SU-DHL-6 (cell line): ENCODE measurements at regions not wholly inside any gene's neighbourhood (a gene's known extent, or its start where the extent isn't known, plus 50 kb on each side); places are given as distances from the start of the nearest gene placed in this dataset.

Source experiments
- H2AFZ ChIP-seq: fragments of 200-600 bp; sonication (generic); 2 replicates; pipeline ENCODE4 v1.6.1; 2014; ENCODE audit warnings: low read depth, mild to moderate bottlenecking, moderate library complexity, mixed read lengths, antibody characterized with exemption, low read length; ENCODE audit not compliant: severe bottlenecking
- H3F3A ChIP-seq: fragments of 200-600 bp; shearing (Covaris generic); 2 replicates; pipeline ENCODE4 v1.6.0; 2016; ENCODE audit warnings: antibody characterized with exemption, mild to moderate bottlenecking; ENCODE audit not compliant: insufficient read depth
- H3K27ac ChIP-seq: fragments of 200-600 bp; sonication (generic); 2 replicates; pipeline ENCODE4 v1.5.1; 2016; ENCODE audit warnings: low read depth, mild to moderate bottlenecking, low read length, moderate library complexity, mixed read lengths
- H3K27me3 ChIP-seq: fragments of 200-600 bp; sonication (generic), shearing (Covaris generic); 2 replicates; pipeline ENCODE4 v1.6.0; 2014; ENCODE audit warnings: mild to moderate bottlenecking, low read length
- H3K36me3 ChIP-seq: fragments of 200-600 bp; sonication (generic); 2 replicates; pipeline ENCODE4 v1.6.1; 2014; ENCODE audit warnings: mild to moderate bottlenecking, low read length, mixed read lengths
- H3K4me2 ChIP-seq: fragments of 300-600, 200-600 bp; shearing (Covaris generic), sonication (generic); 2 replicates; pipeline ENCODE4 v1.6.0; 2014; ENCODE audit warnings: low read length, low read depth, mild to moderate bottlenecking; ENCODE audit not compliant: poor library complexity, severe bottlenecking
- H3K4me3 ChIP-seq: fragments of 200-600 bp; sonication (generic); 2 replicates; pipeline ENCODE4 v1.5.1; 2014; ENCODE audit warnings: antibody characterized with exemption, low read length, mild to moderate bottlenecking, mixed read lengths; ENCODE audit not compliant: insufficient read depth, poor library complexity, severe bottlenecking
- H3K79me2 ChIP-seq: fragments of 200-600 bp; sonication (generic); 2 replicates; pipeline ENCODE4 v1.6.1; 2014; ENCODE audit warnings: mild to moderate bottlenecking, low read length, moderate library complexity; ENCODE audit not compliant: insufficient read depth
- H3K9ac ChIP-seq: fragments of 200-600 bp; sonication (generic); 2 replicates; pipeline ENCODE4 v1.7.0; 2014; ENCODE audit warnings: mild to moderate bottlenecking, low read length
- H3K9me2 ChIP-seq: fragments of 200-600 bp; sonication (generic); replicated peaks from 2 replicates; pipeline ENCODE4 v1.6.1; 2014; ENCODE audit warnings: low read length; ENCODE audit not compliant: insufficient read depth
- H3K9me3 ChIP-seq: fragments of 200-600 bp; sonication (generic); 2 replicates; pipeline ENCODE4 v1.6.1; 2014; ENCODE audit warnings: low read length, mixed read lengths; ENCODE audit not compliant: insufficient read depth
- H4K20me1 ChIP-seq: fragments of 200-600 bp; sonication (generic); 2 replicates; pipeline ENCODE4 v1.6.1; 2014; ENCODE audit warnings: low read depth, mild to moderate bottlenecking, antibody characterized with exemption, low read length, moderate library complexity, mixed read lengths
- CTCF ChIP-seq: fragments of 200-600 bp; sonication (generic); IDR thresholded peaks from one replicate; pipeline ENCODE4 v1.5.1; 2017; ENCODE audit warnings: antibody characterized with exemption, mild to moderate bottlenecking, low read length, moderate library complexity; ENCODE audit not compliant: insufficient read depth, poor library complexity, severe bottlenecking
- EZH2phosphoT487 ChIP-seq: fragments of 200-600 bp; sonication (generic), shearing (Covaris generic); conservative IDR thresholded peaks from 2 replicates; pipeline ENCODE4 v1.6.1; 2018; ENCODE audit warnings: mild to moderate bottlenecking, antibody characterized with exemption, low read length, moderate library complexity, mixed read lengths

- Histone ChIP-seq H3K79me2 (no peaks in the 10 kb centered on the region), H3K4me3 (no peak overlapping the region), H3K27ac (no peak overlapping the region), H3K9me3 (no peaks in the 10 kb centered on the region), H3F3A (no peaks in the 10 kb centered on the region), H3K27me3 (no peaks in the 10 kb centered on the region), H4K20me1 (no peaks in the 10 kb centered on the region), H3K9me2 (no peaks in the 10 kb centered on the region), H3K9ac (no peak overlapping the region), H2AFZ (no peak overlapping the region), H3K4me2 (no peak overlapping the region), H3K36me3 (no peaks in the 10 kb centered on the region)
- no peak for TF ChIP-seq EZH2phosphoT487
- no peak for TF ChIP-seq CTCF
Measured at GRCh38 chr13:21932578-21932977, 261.7 kb downstream of the FGF9 start.

DNA sequence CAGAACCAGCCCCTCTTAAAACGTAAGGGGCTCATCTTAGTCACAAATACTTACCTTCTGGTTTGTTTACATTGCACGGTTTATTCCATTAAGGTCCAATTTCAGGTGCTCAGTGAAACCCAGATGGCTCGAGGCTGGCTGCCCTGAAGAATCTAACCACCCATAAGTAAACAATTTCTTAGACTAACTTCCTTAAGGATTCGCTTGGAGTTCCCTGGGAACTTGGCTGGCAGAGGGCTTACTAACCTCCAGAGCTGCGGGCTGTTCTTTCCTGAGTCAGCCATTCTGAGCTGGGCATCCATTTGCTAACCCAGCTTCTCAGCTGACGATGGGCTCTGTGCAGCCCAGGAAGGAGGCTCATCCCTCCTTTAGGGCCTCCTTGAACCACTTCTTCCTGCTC, 262.1 kb downstream of the FGF9 start:
- H3K4me3 ChIP-seq: no peak overlapping the region
- H3K79me2 ChIP-seq: no peaks in the 10 kb centered on the region
- H3K9me3 ChIP-seq: no peaks in the 10 kb centered on the region
- no peaks in the 10 kb centered on the region for H3K36me3 ChIP-seq
- no peaks in the 10 kb centered on the region for H3F3A ChIP-seq
- H3K4me2 ChIP-seq: no peak overlapping the region
- no peaks in the 10 kb centered on the region for H3K27me3 ChIP-seq
- H3K27ac ChIP-seq: no peak overlapping the region
- H3K9me2 ChIP-seq: no peaks in the 10 kb centered on the region
- H4K20me1 ChIP-seq: no peaks in the 10 kb centered on the region
- TF ChIP-seq CTCF (no peak), EZH2phosphoT487 (no peak)
- no peak overlapping the region for H2AFZ ChIP-seq
- H3K9ac ChIP-seq: no peak overlapping the region

GRCh38 chr13:21934284-21934683, 263.4 kb downstream of the FGF9 start:
- Histone ChIP-seq H3F3A (no peaks in the 10 kb centered on the region), H3K79me2 (no peaks in the 10 kb centered on the region), H3K9me3 (no peaks in the 10 kb centered on the region), H3K4me3 (no peak overlapping the region), H3K36me3 (no peaks in the 10 kb centered on the region), H3K9ac (no peak overlapping the region), H2AFZ (no peak overlapping the region), H3K27me3 (no peaks in the 10 kb centered on the region), H4K20me1 (no peaks in the 10 kb centered on the region), H3K9me2 (no peaks in the 10 kb centered on the region), H3K27ac (no peak overlapping the region), H3K4me2 (no peak overlapping the region)
- TF ChIP-seq CTCF (no peak), EZH2phosphoT487 (no peak)

DNA sequence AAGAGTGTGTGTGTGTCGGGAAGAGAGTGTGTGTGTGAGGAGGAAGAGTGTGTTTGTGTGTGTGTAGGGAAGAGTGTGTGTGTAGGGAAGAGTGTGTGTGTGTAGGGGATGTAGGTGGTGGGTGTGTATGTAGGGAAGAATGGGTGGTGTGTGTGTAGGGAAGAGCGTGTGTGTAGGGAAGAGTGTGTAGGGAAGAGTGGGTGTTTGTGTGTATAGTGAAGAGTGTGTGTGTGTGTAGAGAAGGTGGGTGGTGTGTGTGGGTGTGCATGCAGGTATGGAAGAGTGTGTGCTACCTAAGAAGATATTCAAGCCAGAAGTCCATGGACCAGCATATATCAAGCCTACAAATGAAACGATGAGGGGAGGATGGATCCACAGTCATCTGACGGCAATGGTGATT, 265.8 kb downstream of the FGF9 start:
- H3K9me2 ChIP-seq: no peaks in the 10 kb centered on the region
- H3K4me2 ChIP-seq: no peak overlapping the region
- no peak overlapping the region for H3K9ac ChIP-seq
- H3K36me3 ChIP-seq: no peaks in the 10 kb centered on the region
- no peaks in the 10 kb centered on the region for H3F3A ChIP-seq
- H3K9me3 ChIP-seq: no peaks in the 10 kb centered on the region
- no peaks in the 10 kb centered on the region for H3K79me2 ChIP-seq
- no peaks in the 10 kb centered on the region for H4K20me1 ChIP-seq
- H3K27ac ChIP-seq: no peak overlapping the region
- no peaks in the 10 kb centered on the region for H3K27me3 ChIP-seq
- H2AFZ ChIP-seq: no peak overlapping the region
- TF ChIP-seq CTCF: no peak
- TF ChIP-seq EZH2phosphoT487: no peak
- no peak overlapping the region for H3K4me3 ChIP-seq
